DMS79 treated with DMSO at 0.1 percent for 48 hours (cell line): ENCODE measurements at regions not wholly inside any gene's neighbourhood (a gene's known extent, or its start where the extent isn't known, plus 50 kb on each side); places are given as distances from the start of the nearest gene placed in this dataset.

Source experiments
- DNase-seq: peaks from one replicate; lab custom pipeline; 2025; lab: John Stamatoyannopoulos, UW

DNA sequence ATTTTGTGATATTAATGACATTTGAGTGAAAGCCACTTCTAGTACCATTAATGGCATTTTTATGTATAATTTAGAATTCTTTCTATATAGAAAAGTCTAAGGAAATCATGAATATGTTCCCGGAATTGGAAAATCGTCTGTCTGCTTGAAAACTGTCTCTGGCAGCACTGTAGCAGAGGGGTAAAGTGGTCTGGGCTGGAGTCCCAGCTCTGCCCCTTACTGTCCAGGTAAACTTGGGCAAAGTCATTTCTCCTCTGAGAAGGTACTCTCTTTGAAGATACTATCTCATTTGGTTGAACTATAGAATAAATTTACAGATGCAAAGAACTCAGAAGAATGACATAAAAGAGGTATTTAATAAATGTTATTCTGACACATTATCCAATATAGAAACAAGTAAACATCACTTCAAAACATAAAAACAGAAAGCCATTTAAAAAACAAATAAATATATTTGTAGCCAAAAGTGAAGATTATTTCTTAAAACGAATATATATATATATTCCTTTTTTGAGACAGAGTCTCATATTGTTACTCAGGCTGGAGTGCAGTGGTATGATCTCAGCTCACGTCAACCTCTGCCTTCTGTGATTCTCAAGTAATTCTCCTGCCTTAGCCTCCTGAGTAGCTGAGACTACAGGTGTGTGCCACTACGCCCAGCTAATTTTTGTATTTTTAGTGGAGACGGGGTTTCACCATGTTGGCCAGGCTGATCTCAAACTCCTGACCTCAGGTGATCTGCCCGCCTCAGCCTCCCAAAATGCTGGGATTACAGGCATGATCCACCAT, 149.8 kb upstream of the ITGA4 start:
- DNase-seq, result no peak

DNA sequence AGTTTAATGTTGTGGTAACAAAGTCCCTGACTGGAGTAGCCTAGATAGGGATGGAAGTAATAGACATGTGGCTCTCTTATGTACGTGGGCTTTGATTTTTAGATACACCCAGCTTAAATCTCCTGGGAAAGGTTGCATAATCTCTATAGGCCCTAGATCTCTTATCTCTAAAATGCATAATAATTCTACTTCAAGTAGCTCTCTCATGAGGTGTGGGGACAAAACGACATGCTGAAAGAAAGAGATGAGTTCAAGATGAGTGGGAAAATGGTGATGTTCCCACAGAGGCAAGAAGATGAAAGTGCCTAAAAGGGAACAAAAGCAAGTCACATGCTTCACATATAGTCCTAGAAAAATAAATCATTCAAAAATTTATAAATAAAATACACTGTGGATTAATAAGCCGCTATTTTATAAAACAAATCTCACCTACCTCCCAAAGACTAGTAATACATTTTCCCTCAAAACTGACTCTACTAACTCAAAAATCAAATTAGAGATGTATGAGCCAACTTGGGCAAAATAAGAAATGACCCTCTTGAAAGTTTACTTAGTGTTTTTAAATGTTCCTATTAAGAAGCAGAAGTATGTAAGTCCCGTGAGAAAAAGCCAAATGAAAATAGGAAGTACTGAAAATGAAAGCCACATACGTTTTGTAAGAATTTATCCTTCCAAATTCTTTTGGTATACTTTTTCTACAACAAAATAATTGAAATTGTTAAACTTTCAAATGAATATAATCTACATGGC, 148.2 kb upstream of the ITGA4 start:
- no peak for DNase-seq

DNA sequence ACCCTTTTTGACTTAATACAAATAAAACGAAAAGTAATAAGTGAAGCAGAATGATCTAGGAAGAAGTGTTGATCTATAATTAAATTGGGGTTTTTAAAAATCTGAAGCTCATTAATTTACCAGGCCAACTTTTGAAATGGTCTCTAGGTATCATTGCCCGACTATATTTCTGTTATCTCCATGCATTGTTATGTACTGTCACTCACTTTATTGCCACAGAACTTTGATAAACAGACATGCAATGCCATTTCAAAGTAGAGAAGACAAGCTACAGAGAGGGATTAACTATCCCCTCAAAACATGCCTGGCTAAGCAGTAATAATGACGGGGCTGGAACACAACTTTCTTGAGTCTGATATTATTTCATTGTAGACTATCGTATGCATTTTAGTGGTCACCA, 147.6 kb upstream of the ITGA4 start:
- DNase-seq, result no peak

DNA sequence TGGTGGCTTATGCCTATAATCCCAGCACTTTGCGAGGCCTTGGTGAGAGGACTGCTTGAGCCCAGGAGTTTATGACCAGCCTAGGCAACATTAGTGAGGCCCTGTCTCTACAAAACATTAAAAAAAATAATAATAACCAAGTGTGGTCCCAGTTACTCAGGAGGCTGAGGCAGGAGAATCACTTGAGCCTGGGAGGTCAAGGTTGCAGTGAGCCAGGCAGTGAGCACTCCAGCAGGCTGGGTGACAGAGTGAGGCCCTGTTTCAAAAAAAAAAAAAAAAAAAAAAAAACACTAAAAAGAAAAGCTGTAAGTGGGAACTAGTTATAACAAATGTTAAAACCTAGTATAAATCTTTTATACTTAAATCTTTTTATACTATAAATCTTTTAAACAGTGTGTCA, 146.2 kb upstream of the ITGA4 start:
- no peak for DNase-seq

DNA sequence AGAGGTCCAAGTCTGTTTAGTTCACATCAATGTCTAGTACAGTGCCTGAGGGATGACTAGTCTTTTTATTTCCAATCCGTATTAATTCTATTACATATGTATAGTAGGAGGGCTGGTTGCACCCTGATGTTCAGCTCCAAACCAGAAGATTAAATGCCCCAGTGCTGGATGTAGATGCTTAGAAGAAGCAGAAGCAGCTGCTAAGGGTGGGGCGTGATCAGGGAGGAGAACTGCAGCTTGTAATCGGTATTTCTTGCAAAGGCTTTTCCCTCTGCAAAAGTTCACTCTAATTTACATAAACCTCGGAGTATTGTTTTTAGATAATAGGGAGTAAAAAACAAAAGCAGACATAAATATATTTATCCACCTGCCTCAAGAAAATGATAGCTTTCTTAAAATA, 145.3 kb upstream of the ITGA4 start:
- DNase-seq, result no peak

DNA sequence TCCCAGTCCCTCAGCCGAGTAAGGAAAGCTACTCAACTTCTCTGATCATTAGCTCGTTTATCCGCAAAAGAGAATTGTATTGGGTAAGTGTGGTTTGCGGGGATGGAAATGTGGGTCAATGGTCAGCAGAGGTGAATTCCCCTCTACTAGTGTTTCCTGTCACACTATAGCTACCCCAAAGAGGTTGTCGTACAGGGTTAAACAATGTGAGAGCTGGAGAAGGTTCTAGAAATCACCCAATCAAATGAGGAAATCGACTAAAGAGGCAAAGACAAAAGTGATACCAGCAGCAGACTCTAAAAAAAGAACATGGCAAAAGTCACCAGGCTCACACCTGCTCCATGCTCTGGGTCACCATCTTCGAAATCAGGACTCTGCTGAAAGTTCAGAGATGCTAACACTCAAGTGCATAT, 144.7 kb upstream of the ITGA4 start:
- DNase-seq, result no peak

DNA sequence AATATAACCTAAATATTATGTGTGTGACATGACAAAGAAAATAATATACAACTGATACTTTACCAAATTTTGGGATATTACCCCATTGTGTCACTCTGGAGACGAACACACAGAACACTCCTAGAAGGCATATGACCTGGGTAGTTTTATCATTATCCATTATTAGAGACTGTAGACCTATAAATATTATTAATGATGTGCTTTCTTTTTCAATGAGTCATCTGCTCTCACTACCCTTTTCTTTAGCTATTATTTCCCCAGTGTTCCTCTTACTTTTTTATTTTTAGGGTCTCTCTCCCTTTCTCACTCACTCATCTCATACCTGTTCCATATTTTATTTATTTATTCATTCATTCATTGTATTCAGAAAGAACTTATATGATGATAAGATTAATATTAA, 143.3 kb upstream of the ITGA4 start:
- DNase-seq, result no peak

DNA sequence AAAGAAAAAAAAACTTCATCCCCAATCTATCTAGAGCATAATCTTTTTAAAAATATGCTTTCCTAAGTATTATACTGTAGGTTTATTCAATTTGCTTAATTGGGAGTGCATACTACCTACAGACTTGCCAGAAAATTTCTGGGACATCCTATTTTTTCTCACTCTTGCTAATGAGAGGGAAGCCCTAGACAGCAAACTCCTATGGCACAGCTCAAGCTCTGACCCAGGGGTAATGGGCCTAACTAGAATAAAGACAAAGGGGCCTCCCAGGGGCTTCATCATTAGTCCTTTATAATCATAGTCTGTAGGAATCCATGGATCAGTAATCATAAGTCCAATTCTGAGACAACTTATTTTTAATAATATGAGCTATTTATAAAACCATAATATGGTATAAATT, 142.6 kb upstream of the ITGA4 start:
- no peak for DNase-seq

DNA sequence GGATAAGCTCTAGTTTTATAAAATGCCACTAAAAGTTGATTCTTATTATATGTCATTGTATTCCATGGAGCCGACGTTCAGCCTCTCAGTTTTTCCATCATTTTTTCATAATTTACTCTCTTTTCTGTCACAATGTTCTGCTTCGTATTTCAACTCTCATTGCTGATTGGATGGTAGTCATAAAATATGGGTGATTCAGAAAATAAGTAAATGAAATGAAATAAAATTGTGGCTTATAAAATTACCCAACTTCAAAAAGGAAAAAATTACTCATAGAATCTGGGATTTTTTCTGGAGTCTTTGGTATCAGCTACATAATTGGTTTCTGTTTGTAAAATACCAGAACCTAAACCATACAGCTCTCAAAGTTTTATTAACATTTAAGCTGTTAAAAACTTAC, 139.7 kb upstream of the ITGA4 start:
- DNase-seq, result no peak

DNA sequence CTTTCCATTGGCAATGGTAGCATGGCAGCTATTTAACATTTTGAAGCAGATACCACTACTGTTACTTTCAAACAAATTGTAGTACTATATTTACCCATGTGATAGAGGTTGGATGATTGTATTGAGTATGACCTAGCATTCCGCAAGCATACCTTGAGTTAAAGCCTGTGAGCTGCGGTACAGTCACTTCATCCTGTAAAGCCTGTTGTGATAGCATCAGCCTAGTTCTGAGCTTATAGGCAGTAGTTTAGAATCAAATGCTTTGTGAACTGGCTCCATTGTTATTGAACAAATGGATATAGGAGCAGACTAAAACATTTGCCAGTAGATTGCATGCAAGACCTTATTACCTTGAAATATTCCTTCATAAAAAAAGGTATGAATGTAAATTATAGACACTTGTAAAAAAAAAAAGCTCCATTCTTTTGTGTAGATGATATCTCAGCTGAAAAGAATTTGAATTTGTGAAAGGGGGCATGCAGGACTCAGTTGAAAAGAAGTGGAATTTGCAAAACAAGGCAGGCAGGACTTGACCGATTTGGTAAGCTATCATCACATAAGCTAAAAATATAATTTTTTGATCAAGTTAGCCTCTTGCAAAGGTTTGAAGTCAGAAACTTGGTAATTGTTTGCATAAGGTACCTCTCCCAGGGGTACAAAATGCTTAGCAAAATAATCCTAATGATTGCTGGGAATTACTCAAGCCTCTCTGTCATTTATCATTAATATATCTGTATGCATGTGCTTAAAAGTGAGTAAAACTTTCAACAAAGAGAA, 138.5 kb upstream of the ITGA4 start:
- no peak for DNase-seq

DNA sequence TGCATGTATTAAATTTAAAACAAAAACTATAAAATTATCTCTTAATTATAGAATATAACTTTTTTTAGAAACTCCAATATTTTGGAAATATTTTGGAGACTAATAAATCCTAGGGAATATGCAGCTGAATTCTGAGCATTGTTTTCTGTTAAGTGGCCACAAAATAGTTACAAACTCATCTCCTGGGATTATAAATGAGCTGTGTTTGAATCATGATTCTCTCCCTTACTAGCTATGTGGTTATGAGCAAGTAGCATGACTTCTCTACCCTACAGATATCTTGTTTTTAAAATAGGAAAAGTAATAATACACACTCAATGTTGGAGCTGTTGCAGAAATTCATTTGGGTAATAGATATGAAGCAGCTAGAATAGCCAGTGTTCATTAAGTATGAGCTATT, 137.9 kb upstream of the ITGA4 start:
- DNase-seq, result no peak

DNA sequence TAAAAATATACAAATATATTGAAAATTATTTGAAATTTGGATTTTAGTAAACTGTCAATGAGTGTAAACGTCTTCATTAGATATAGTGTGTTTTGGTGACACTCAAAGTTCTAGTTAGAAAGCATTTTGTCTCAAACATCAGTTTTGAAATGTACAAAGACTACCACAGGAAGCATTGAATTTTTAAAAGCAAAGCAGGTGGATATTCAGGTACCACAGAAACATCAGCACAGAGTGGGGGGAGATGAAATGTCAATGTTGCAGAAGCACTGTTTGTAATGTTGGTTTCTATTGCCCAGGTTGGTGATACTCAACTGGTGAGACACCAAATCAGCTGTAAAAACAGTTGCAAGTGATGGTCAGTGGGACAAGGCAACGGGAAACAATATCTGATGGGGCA, 136.5 kb upstream of the ITGA4 start:
- no peak for DNase-seq

DNA sequence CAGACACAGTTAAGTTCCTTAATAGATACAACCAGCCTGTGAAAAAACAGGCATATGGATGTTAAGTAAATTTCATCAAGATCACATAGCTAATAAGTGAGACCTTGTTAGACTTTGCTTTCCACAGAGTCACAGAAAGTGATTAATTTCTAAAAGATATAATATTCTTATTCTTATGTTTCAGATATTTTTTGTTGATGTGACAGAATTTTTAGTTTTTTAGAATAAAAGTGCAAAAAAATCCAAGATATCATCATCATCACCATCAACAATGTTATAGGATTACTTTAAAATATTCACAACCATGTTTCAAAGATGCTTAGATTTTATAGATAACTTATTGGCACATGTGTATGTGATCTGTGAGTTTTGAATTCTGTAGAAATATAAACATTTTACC, 132.3 kb upstream of the ITGA4 start:
- DNase-seq, result no peak

DNA sequence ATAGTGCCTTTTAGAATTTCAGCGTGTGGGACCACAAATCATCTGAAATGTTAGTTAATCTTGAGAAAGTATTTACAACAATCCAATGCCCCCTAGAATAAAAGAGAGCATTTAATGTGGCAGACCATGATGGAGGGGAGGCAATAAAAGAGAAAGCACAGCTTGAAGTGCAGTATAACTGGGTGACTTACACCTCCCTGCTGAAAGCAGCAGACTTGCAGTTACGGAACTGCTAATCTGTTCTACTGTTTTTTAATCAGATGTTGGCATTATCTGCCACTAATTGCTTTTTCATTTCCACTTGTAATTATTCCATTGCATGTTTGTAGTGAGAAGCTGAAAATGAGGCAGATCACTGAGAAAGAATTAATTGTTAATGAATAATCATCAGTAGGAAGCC, 130.5 kb upstream of the ITGA4 start:
- no peak for DNase-seq

DNA sequence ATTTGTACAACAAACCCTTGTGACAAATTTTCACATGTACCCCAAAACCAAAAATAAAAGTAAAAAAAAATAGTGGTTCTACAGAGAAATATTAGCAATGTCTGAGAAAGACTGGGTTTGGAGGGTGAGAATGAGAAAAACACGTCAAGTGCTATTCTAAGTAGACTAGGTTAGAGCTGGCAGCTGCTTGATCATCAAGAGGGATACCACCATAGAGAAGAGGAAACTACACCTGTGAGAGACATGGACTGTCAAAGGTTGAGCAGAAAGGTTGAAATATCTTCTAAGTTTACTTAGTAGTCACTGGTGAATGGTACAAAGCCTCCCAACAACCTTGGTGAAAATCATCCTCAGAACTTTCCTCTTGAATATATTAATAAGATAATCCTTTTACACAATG, 126.9 kb upstream of the ITGA4 start:
- no peak for DNase-seq

DNA sequence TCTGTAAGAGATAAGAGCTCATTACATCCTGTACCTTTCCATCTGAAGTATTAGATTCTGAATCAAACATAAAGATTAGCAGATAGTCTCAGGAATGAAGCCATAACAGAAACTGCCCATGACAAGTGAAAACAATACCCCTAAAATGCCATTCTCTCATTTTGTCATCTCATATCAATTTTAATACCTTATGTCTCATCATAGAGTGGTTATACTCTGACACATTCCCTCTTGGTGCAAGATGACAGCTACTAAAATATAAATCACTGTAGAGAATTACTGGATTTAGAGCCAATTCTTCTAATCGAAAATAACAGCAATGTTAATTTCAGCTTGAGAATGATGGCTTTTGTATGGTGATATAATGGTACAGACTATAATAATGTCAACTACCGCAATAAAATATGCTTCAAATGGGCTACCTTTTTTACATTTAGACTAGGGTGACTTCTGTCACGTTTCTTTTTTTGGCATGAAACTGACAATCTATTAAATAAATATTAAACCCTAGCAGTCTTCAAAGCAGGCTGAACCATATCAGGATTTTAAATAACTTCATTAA, 125.1 kb upstream of the ITGA4 start:
- DNase-seq, result no peak

DNA sequence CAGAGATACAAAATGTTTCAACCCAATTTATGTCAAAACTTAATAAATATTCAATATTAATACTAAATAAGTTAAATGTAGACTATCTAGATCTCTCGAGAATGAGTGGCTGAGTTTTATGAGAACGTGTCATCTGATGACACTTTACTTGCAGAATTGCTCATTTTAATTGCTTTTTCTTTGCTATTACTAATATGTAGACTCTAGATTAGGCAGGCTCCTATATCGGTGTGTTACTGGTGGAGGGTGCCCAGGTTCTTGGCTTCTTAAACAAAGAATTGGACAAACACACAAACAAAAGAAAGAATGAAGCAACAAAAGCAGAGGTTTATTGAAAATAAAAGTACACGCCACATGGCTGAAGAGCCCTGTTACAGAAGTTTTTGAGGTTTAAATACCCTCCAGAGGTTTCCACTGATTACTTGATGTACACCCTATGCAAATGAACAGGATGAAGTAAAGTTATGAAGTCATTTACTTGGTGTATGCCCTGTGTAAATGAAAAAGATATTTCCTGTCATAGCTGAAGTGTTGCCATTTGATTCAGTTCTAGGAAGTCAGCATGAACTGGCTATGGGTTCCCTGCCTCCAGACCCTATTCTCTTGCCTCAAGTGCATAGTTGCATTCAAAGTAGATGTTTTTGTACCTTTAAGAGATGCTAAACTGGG, 122.9 kb upstream of the ITGA4 start:
- no peak for DNase-seq

DNA sequence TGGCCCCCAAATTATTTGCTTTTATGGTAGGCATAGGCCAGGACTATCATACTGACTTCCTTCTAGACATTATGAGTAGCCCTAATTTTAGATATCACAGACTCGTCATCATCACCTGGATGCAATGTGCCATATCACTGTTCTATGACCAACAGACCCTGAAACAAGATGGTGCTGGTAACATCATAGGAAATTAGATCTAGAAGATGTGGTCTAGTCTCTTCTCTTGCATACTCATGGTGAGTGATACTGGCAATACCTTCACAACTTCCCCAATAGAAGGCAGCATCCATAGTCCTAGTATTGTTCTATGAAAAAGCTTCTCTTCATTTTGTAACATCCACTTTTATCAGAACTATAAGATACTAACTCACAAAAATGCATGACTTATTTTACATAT, 116.3 kb upstream of the ITGA4 start:
- no peak for DNase-seq

DNA sequence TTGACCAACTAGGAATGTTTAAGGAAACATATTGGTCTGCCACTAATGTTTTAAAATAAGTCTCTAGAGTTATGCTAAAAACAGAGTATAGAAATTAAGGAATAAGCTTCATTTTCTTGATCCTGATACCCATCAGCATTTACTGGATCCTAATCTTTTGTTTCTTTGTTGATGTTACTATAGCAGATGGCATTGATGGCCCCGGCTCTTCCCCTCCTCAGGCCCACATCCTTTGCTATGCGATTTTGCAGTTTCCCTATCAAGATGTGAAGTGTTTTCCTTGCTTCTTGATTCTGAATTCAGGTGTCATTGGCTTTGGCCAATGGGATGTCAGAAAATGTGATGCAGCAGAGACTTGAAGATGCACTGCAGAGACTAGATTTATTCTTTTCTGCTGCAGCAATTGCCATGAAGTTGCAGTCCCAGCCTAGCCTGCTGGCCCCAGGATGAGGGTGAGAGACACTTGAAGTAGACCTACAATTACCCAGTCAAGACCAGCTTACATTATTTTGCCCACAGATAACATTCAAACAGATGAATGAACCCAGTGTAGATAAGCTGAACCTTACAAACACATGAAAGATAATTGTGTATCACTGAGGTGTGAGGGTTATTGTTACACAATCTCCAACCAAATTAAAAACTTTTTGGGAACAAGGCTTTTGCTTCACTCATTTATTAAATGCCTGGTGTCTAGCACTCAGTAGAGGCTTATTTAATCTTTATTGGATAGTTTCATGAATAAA, 115.2 kb upstream of the ITGA4 start:
- DNase-seq, result no peak

DNA sequence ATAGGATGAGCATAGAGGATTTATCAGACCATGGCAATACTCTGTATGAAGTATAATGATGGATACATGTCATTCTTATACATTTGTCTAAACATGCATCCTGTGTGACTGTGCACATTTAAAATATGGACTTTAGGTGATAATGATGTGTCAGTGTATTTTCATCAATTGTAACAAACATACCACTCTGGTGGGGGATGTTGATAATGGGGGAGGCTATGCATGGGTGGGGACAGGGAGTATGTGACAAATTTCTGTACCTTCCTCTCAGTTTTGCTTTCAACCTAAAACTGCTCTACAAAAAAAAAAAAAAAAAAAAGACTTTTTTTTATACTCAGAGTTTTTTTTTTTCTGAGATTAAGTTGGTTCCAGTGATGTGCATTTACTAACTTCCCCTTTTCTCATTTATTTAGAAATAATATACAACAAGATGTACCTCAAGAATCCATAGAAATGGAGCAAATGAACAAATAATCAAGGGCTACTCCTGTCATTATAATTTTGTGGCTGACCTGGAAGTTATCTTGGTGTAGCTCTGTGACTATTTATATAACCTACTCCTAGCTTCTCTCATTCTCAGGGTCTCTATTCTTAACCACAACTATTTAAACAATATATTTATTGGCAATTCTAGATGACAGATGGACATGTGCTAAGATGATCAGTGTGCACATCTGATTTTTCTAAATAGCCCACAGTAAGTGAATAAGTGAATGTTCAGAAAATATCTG, 108.9 kb upstream of the ITGA4 start:
- DNase-seq, result no peak

DNA sequence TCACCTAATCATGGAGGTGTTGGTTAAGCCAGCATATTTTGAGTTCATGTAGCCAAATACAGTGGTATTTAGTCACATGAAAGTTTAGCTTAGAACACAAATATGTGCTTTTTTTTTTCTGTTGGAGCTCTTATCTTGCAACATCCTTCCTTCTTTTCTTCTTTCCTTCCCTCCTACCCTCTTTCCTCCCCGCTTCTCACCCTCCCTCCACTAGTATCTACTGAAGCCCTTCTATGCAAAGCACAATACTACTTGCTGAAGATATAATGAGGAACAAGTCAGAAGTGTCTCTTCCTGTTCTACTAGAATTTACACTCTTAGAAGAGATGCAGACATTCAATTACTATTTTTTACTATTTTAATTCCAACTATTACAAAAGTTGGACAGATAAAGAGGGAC, 105.0 kb upstream of the ITGA4 start:
- no peak for DNase-seq
